ENCODE measurements at regions not wholly inside any gene's neighbourhood (a gene's known extent, or its start where the extent isn't known, plus 50 kb on each side); places are given as distances from the start of the nearest gene placed in this dataset.

GRCh38 chr16:72568502-72568901, 396.5 kb upstream of the PMFBP1 start:
- H4K20me1 ChIP-seq (ENCODE audit: insufficient read depth, low read length): no peaks in the 10 kb centered on the region
- no peak overlapping the region for H2AFZ ChIP-seq (ENCODE audit: insufficient read depth, low read depth, low read length, poor library complexity, severe bottlenecking)
- no peak for TF ChIP-seq CTCF (IDR thresholded peaks at IDR 0.05)
- DNase-seq: no peak
- H3K9ac ChIP-seq (ENCODE audit: insufficient read depth, low read length, poor library complexity, severe bottlenecking): no peak overlapping the region
- no peak overlapping the region for H3K27ac ChIP-seq (ENCODE audit: low read depth in 1 of 2, low read length in 2 of 2)
- no peak overlapping the region for H3K4me3 ChIP-seq (replicated peaks in 1 of 3; ENCODE audit: low read depth in 2 of 3, low read length in 3 of 3)
- H3K4me1 Mint-ChIP-seq: no peaks in the 10 kb centered on the region
- no peaks in the 10 kb centered on the region for H3K36me3 ChIP-seq (replicated peaks in 1 of 2; ENCODE audit: control insufficient read depth in 1 of 2, insufficient read depth in 2 of 2, low read length in 2 of 2)
- H3K4me3 Mint-ChIP-seq: no peak overlapping the region
- no peaks in the 10 kb centered on the region for H3K4me1 ChIP-seq (ENCODE audit: control insufficient read depth in 1 of 2, insufficient read depth in 2 of 2, low read length in 2 of 2)
- no peak overlapping the region for H3K27ac Mint-ChIP-seq
- no peaks in the 10 kb centered on the region for H3K27me3 Mint-ChIP-seq (ENCODE audit: low read depth in 3 of 3)
- H3K79me2 ChIP-seq (ENCODE audit: insufficient read depth, low read length): no peaks in the 10 kb centered on the region
- no peaks in the 10 kb centered on the region for H3K27me3 ChIP-seq (ENCODE audit: control insufficient read depth in 2 of 2, insufficient read depth in 2 of 2, low read length in 2 of 2)
- H3K9me3 Mint-ChIP-seq: peaks cover 0 to 7% (median 0%) of the 10 kb centered on the region in 7 donors
- H3K9me3 ChIP-seq (replicated peaks in 1 of 2; ENCODE audit: control insufficient read depth in 1 of 2, insufficient read depth in 1 of 2, low read length in 2 of 2): no peaks in the 10 kb centered on the region
- intact Hi-C loops (cut with micrococcal nuclease): no loop called here
- no peak overlapping the region for H3K4me2 ChIP-seq (replicated peaks; ENCODE audit: extremely low read depth, low read length, poor library complexity, severe bottlenecking)
- H3K36me3 Mint-ChIP-seq: no peaks in the 10 kb centered on the region
- WGBS (ENCODE audit: insufficient coverage): no CpG with 5 or more reads among the region's 1 CpG

DNA sequence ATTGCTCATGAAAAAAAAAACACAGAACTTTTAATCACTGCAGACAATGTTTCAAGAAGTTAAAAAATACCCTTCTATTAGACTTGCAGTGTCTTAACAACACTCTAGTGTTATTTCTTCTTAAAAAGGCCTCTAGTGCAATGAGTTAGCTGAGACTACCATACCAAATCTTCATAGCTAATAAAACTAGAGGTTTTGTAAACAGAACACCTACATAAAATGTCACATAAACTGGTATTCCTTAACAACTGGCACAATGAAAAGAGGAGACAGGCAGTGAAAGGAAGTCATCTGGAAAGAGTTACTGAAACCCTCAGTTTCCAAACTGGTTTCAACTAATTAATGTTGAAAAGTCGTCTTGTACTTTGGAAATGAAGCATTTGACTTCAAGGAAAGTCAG, 394.2 kb upstream of the PMFBP1 start:
- H2AFZ ChIP-seq (ENCODE audit: insufficient read depth, low read depth, low read length, poor library complexity, severe bottlenecking): no peak overlapping the region
- no peaks in the 10 kb centered on the region for H3K4me1 ChIP-seq (ENCODE audit: control insufficient read depth in 1 of 2, insufficient read depth in 2 of 2, low read length in 2 of 2)
- H3K9me3 Mint-ChIP-seq: peaks cover 0 to 2% (median 0%) of the 10 kb centered on the region in 7 donors
- no peaks in the 10 kb centered on the region for H3K4me1 Mint-ChIP-seq
- no CpG with 5 or more reads among the region's 1 CpG for WGBS (ENCODE audit: insufficient coverage)
- H3K79me2 ChIP-seq (ENCODE audit: insufficient read depth, low read length): no peaks in the 10 kb centered on the region
- H3K4me3 ChIP-seq (replicated peaks in 1 of 3; ENCODE audit: low read depth in 2 of 3, low read length in 3 of 3): no peak overlapping the region
- H3K27ac Mint-ChIP-seq: no peak overlapping the region
- no peaks in the 10 kb centered on the region for H3K36me3 ChIP-seq (replicated peaks in 1 of 2; ENCODE audit: control insufficient read depth in 1 of 2, insufficient read depth in 2 of 2, low read length in 2 of 2)
- no peak overlapping the region for H3K4me3 Mint-ChIP-seq
- H3K27me3 ChIP-seq (ENCODE audit: control insufficient read depth in 2 of 2, insufficient read depth in 2 of 2, low read length in 2 of 2): no peaks in the 10 kb centered on the region
- H4K20me1 ChIP-seq (ENCODE audit: insufficient read depth, low read length): no peaks in the 10 kb centered on the region
- intact Hi-C loops (cut with micrococcal nuclease): no loop called here
- no peak for TF ChIP-seq CTCF (IDR thresholded peaks at IDR 0.05)
- no peak for DNase-seq
- H3K9me3 ChIP-seq (replicated peaks in 1 of 2; ENCODE audit: control insufficient read depth in 1 of 2, insufficient read depth in 1 of 2, low read length in 2 of 2): no peaks in the 10 kb centered on the region
- H3K36me3 Mint-ChIP-seq: no peaks in the 10 kb centered on the region
- no peak overlapping the region for H3K4me2 ChIP-seq (replicated peaks; ENCODE audit: extremely low read depth, low read length, poor library complexity, severe bottlenecking)
- no peaks in the 10 kb centered on the region for H3K27me3 Mint-ChIP-seq (ENCODE audit: low read depth in 3 of 3)
- H3K27ac ChIP-seq (ENCODE audit: low read depth in 1 of 2, low read length in 2 of 2): no peak overlapping the region
- no peak overlapping the region for H3K9ac ChIP-seq (ENCODE audit: insufficient read depth, low read length, poor library complexity, severe bottlenecking)
